Osteoblast (primary cell): ENCODE measurements at regions not wholly inside any gene's neighbourhood (a gene's known extent, or its start where the extent isn't known, plus 50 kb on each side); places are given as distances from the start of the nearest gene placed in this dataset.

Experiments
- DNase-seq: peaks from one replicate; pipeline ENCODE4 v3.0.0; 2011; ENCODE audit warnings: low spot score, mixed read lengths; ENCODE audit not compliant: insufficient read length; ENCODE audit errors: missing footprints
- H2AFZ ChIP-seq: 2 replicates; pipeline ENCODE4 v1.6.0; 2011; ENCODE audit warnings: mild to moderate bottlenecking, low read length
- H3K27ac ChIP-seq: 2 replicates; pipeline ENCODE4 v1.5.1; 2011; ENCODE audit warnings: mild to moderate bottlenecking, low read depth, low read length, moderate library complexity
- H3K27me3 ChIP-seq: 2 replicates; pipeline ENCODE4 v1.6.0; 2012; ENCODE audit warnings: mild to moderate bottlenecking, control low read depth, inconsistent platforms, low read length, moderate library complexity; ENCODE audit not compliant: insufficient read depth
- H3K36me3 ChIP-seq: 2 replicates; pipeline ENCODE4 v1.5.1; 2011; ENCODE audit warnings: mild to moderate bottlenecking, low read length, control low read depth, moderate library complexity; ENCODE audit not compliant: insufficient read depth
- H3K4me1 ChIP-seq: 2 replicates; pipeline ENCODE4 v1.5.1; 2011; ENCODE audit warnings: mild to moderate bottlenecking, low read length, control low read depth, moderate library complexity; ENCODE audit not compliant: insufficient read depth
- H3K4me2 ChIP-seq: 2 replicates; pipeline ENCODE4 v1.6.0; 2011; ENCODE audit warnings: mild to moderate bottlenecking, low read length; ENCODE audit not compliant: insufficient read depth
- H3K4me3 ChIP-seq: fragments of 200-600 bp; sonication (generic); 3 replicates; pipeline ENCODE4 v1.5.1; 2012; ENCODE audit warnings: mild to moderate bottlenecking, low read length, inconsistent platforms; ENCODE audit not compliant: insufficient read depth
- H3K79me2 ChIP-seq: 2 replicates; pipeline ENCODE4 v1.6.0; 2012; ENCODE audit warnings: mild to moderate bottlenecking, low read length, control low read depth, inconsistent platforms; ENCODE audit not compliant: insufficient read depth
- H3K9me3 ChIP-seq: 2 replicates; pipeline ENCODE4 v1.5.1; 2011; ENCODE audit warnings: low read depth, low read length, control low read depth
- H4K20me1 ChIP-seq: 2 replicates; pipeline ENCODE4 v1.6.0; 2012; ENCODE audit warnings: mild to moderate bottlenecking, low read length, control low read depth; ENCODE audit not compliant: insufficient read depth
- TF ChIP-seq, protein P1 (sequence below): IDR thresholded peaks from 2 replicates; pipeline ENCODE4 v1.5.1; 2011; ENCODE audit warnings: mild to moderate bottlenecking, low read depth, low read length, moderate library complexity; ENCODE audit errors: extremely low read depth

DNA sequence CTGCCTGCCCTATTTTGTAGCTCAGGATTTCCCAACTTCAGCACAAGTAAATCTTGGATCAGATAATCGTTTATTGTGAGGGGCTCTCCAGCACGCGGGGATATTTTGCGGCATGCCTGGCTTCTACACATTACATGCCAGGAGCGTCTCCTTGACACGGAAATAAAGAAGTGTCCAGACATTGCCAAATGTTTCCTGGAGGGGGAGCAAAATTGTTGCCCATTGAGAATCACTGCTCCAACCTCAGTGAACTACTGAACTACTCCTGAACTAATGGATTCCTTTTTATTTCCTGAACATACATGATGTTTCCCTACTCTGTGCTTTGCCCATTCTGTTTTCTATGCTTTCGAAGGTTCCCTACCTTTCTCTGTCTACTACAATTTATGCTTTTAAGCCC lies 1359.1 kb upstream of the ADGRL2 start:
- Histone ChIP-seq H3K4me2 (no peak overlapping the region), H4K20me1 (no peaks in the 10 kb centered on the region), H3K36me3 (no peaks in the 10 kb centered on the region), H2AFZ (no peak overlapping the region), H3K27ac (no peak overlapping the region), H3K4me1 (no peaks in the 10 kb centered on the region), H3K4me3 (no peak overlapping the region), H3K27me3 (no peaks in the 10 kb centered on the region), H3K79me2 (no peaks in the 10 kb centered on the region), H3K9me3 (no peaks in the 10 kb centered on the region)
- TF ChIP-seq, protein P1, sequence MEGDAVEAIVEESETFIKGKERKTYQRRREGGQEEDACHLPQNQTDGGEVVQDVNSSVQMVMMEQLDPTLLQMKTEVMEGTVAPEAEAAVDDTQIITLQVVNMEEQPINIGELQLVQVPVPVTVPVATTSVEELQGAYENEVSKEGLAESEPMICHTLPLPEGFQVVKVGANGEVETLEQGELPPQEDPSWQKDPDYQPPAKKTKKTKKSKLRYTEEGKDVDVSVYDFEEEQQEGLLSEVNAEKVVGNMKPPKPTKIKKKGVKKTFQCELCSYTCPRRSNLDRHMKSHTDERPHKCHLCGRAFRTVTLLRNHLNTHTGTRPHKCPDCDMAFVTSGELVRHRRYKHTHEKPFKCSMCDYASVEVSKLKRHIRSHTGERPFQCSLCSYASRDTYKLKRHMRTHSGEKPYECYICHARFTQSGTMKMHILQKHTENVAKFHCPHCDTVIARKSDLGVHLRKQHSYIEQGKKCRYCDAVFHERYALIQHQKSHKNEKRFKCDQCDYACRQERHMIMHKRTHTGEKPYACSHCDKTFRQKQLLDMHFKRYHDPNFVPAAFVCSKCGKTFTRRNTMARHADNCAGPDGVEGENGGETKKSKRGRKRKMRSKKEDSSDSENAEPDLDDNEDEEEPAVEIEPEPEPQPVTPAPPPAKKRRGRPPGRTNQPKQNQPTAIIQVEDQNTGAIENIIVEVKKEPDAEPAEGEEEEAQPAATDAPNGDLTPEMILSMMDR: no peak
- no peak for DNase-seq

GRCh38 chr1:80436851-80437250 lies 1363.9 kb upstream of the ADGRL2 start:
- peaks cover 3% of the 10 kb centered on the region for H3K9me3 ChIP-seq
- DNase-seq: no peak
- no peak overlapping the region for H3K27ac ChIP-seq
- no peaks in the 10 kb centered on the region for H4K20me1 ChIP-seq
- no peaks in the 10 kb centered on the region for H3K27me3 ChIP-seq
- no peaks in the 10 kb centered on the region for H3K4me1 ChIP-seq
- no peak overlapping the region for H2AFZ ChIP-seq
- TF ChIP-seq, protein P1: no peak
- H3K79me2 ChIP-seq: no peaks in the 10 kb centered on the region
- no peak overlapping the region for H3K4me3 ChIP-seq
- no peak overlapping the region for H3K4me2 ChIP-seq
- H3K36me3 ChIP-seq: no peaks in the 10 kb centered on the region

DNA sequence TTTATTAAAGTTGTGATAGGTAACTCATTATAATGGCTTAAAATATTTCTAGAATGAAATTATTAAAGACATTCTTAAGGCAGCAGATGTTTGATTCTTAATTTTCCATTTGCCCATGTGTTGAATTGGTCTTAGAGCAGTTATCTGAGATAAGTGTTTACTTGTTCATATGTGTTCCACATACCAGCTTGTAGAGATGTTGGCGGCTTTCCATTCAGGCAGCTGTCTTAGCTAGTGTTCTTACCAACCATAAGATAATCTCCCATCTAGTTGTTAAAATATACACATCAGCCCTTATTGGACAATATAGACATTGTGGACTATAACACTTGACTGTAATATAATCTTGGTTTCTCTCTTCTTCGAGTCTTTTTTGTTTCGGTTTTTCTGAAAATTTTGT lies 1372.9 kb upstream of the ADGRL2 start:
- Histone ChIP-seq H3K4me1 (no peaks in the 10 kb centered on the region), H3K36me3 (no peaks in the 10 kb centered on the region), H3K9me3 (no peaks in the 10 kb centered on the region), H4K20me1 (no peaks in the 10 kb centered on the region), H3K4me2 (no peak overlapping the region), H2AFZ (no peak overlapping the region), H3K27ac (no peak overlapping the region), H3K79me2 (no peaks in the 10 kb centered on the region), H3K27me3 (no peaks in the 10 kb centered on the region), H3K4me3 (no peak overlapping the region)
- no peak for DNase-seq
- TF ChIP-seq, protein P1: no peak

- Histone ChIP-seq H3K4me1 (no peaks in the 10 kb centered on the region), H3K9me3 (no peaks in the 10 kb centered on the region), H3K4me2 (no peak overlapping the region), H4K20me1 (no peaks in the 10 kb centered on the region), H3K79me2 (no peaks in the 10 kb centered on the region), H3K4me3 (no peak overlapping the region), H3K27me3 (no peaks in the 10 kb centered on the region), H3K36me3 (no peaks in the 10 kb centered on the region), H3K27ac (no peak overlapping the region), H2AFZ (no peak overlapping the region)
- no peak for DNase-seq
- TF ChIP-seq, protein P1: no peak
These were observed 1376.5 kb upstream of the ADGRL2 start for GRCh38 chr1:80424249-80424648.
